H1 (cell line): ENCODE measurements at regions not wholly inside any gene's neighbourhood (a gene's known extent, or its start where the extent isn't known, plus 50 kb on each side); places are given as distances from the start of the nearest gene placed in this dataset.

Source experiments
- CTCF ChIA-PET: fragments of 300-600 bp; sonication (Branson Sonifier 250); formaldehyde crosslinking; loops from one replicate; lab custom pipeline; 2021; ENCODE audit not compliant: partially characterized antibody; lab: Charles Lee
- POLR2A ChIA-PET: fragments of 300-600 bp; sonication (Branson Sonifier 250); formaldehyde crosslinking; loops from one replicate; lab custom pipeline; 2021; ENCODE audit warnings: inconsistent platforms; ENCODE audit not compliant: partially characterized antibody; lab: Charles Lee
- DNase-seq, 2 experiments: peaks; one replicate each; pipeline versions ENCODE4 v3.0.0 to v3.0.0-alpha.2; 2010 to 2022; ENCODE audit warnings: low spot score in 2 of 2, low read depth in 1 of 2, mixed read lengths in 1 of 2
- FAIRE-seq: peaks from 2 replicates; lab custom pipeline; 2011; peaks lifted over from hg19 to GRCh38; lab: Jason Lieb, UNC
- H2AFZ ChIP-seq: 2 replicates; pipeline ENCODE4 v1.8.1; 2012; ENCODE audit warnings: low read length, inconsistent platforms
- H2AK5ac ChIP-seq: 2 replicates; pipeline ENCODE4 v1.6.1; 2013; ENCODE audit warnings: low read depth, low read length
- H2BK120ac ChIP-seq: replicated peaks from 2 replicates; pipeline ENCODE3; 2013; ENCODE audit warnings: low read depth, low read length, inconsistent platforms
- H2BK12ac ChIP-seq: 2 replicates; pipeline ENCODE4 v1.6.1; 2013; ENCODE audit warnings: low read depth, low read length
- H2BK15ac ChIP-seq: 2 replicates; pipeline ENCODE4 v1.6.1; 2013; ENCODE audit warnings: low read length
- H2BK20ac ChIP-seq: 2 replicates; pipeline ENCODE4 v1.6.1; 2013; ENCODE audit warnings: low read length
- H2BK5ac ChIP-seq: 2 replicates; pipeline ENCODE4 v1.6.1; 2013; ENCODE audit warnings: low read depth, low read length
- H3K14ac ChIP-seq: 2 replicates; pipeline ENCODE4 v1.6.1; 2013; ENCODE audit warnings: inconsistent platforms; ENCODE audit not compliant: insufficient read length
- H3K18ac ChIP-seq: 2 replicates; pipeline ENCODE4 v1.6.1; 2013; ENCODE audit warnings: low read length; ENCODE audit errors: extremely low read depth
- H3K23ac ChIP-seq: 2 replicates; pipeline ENCODE4 v1.6.1; 2013; ENCODE audit warnings: inconsistent platforms; ENCODE audit not compliant: insufficient read length
- H3K23me2 ChIP-seq: 2 replicates; pipeline ENCODE4 v1.6.1; 2013; ENCODE audit warnings: low read depth, low read length
- H3K27ac ChIP-seq: 2 replicates; pipeline ENCODE4 v1.6.1; 2011; ENCODE audit warnings: low read depth, low read length, inconsistent platforms
- H3K27me3 ChIP-seq, 4 experiments: replicated peaks in 1 of 4; 1 replicate in 1 of 4; 2 replicates in 3 of 4; pipeline versions ENCODE4 v1.6.1 to v1.8.1; 2011 to 2013; ENCODE audit warnings: low read length in 3 of 4, mild to moderate bottlenecking in 3 of 4, inconsistent platforms in 2 of 4, mixed read lengths in 2 of 4, moderate library complexity in 1 of 4; ENCODE audit not compliant: control insufficient read depth in 3 of 4, insufficient read depth in 3 of 4; ENCODE audit errors: extremely low read depth in 1 of 4
- H3K36me3 ChIP-seq, 4 experiments: 2 replicates each; pipeline versions ENCODE4 v1.6.1 to v1.8.1; 2011 to 2013; ENCODE audit warnings: mild to moderate bottlenecking in 4 of 4, low read length in 3 of 4, moderate library complexity in 2 of 4, control low read depth in 1 of 4, inconsistent platforms in 1 of 4; ENCODE audit not compliant: insufficient read depth in 4 of 4, control insufficient read depth in 2 of 4
- H3K4ac ChIP-seq: replicated peaks from 2 replicates; pipeline ENCODE3; 2013; ENCODE audit warnings: low read length, low read depth, mixed read lengths, inconsistent platforms; ENCODE audit not compliant: insufficient read length
- H3K4me1 ChIP-seq, 4 experiments: replicated peaks in 1 of 4; 1 replicate in 1 of 4; 2 replicates in 3 of 4; pipeline versions ENCODE4 v1.6.1 to v1.8.1; 2011 to 2013; ENCODE audit warnings: low read length in 3 of 4, inconsistent platforms in 2 of 4, mixed read lengths in 1 of 4; ENCODE audit not compliant: insufficient read depth in 4 of 4, control insufficient read depth in 3 of 4
- H3K4me2 ChIP-seq, 2 experiments: 2 replicates each; pipeline versions ENCODE4 v1.6.1 to v1.8.1; 2011 to 2013; ENCODE audit warnings: low read depth in 2 of 2, low read length in 2 of 2, control low read depth in 1 of 2, inconsistent platforms in 1 of 2, mild to moderate bottlenecking in 1 of 2; ENCODE audit not compliant: insufficient read depth in 1 of 2
- H3K4me3 ChIP-seq, 4 experiments: fragments of 200-600, 300-600 bp in 1 of 4; sonication (generic), shearing (Covaris generic), sonication (Bioruptor Twin) in 1 of 4; 2 replicates each; pipeline versions ENCODE4 v1.5.1 to v1.8.1; 2011 to 2016; ENCODE audit warnings: low read length in 4 of 4, low read depth in 3 of 4, control low read depth in 2 of 4, inconsistent platforms in 2 of 4, mild to moderate bottlenecking in 2 of 4, mixed read lengths in 1 of 4, moderate library complexity in 1 of 4; ENCODE audit not compliant: insufficient read depth in 2 of 4; ENCODE audit errors: extremely low read depth in 1 of 4
- H3K56ac ChIP-seq: replicated peaks from 2 replicates; pipeline ENCODE3; 2013; ENCODE audit warnings: low read depth, mild to moderate bottlenecking, mixed read lengths, low read length, inconsistent platforms; ENCODE audit not compliant: insufficient read length
- H3K79me1 ChIP-seq: 2 replicates; pipeline ENCODE4 v1.6.1; 2013; ENCODE audit warnings: low read depth, low read length, control low read depth
- H3K79me2 ChIP-seq, 2 experiments: 2 replicates each; pipeline versions ENCODE4 v1.6.1 to v1.8.1; 2012 to 2013; ENCODE audit warnings: low read length in 2 of 2, mild to moderate bottlenecking in 2 of 2, inconsistent platforms in 1 of 2; ENCODE audit not compliant: insufficient read depth in 2 of 2, control insufficient read depth in 1 of 2
- H3K9ac ChIP-seq, 4 experiments: replicated peaks in 1 of 4; 1 replicate in 1 of 4; 2 replicates in 3 of 4; pipeline versions ENCODE4 v1.6.1 to v1.8.1; 2011 to 2013; ENCODE audit warnings: low read depth in 3 of 4, low read length in 3 of 4, control low read depth in 2 of 4, mild to moderate bottlenecking in 2 of 4, moderate library complexity in 2 of 4, inconsistent platforms in 1 of 4; ENCODE audit errors: extremely low read depth in 1 of 4
- H3K9me3 ChIP-seq, 2 experiments: 2 replicates each; pipeline versions ENCODE4 v1.6.1 to v1.8.1; 2012 to 2013; ENCODE audit warnings: mild to moderate bottlenecking in 2 of 2, moderate library complexity in 2 of 2, control low read depth in 1 of 2, inconsistent platforms in 1 of 2, low read depth in 1 of 2, low read length in 1 of 2, mixed read lengths in 1 of 2; ENCODE audit not compliant: insufficient read depth in 2 of 2
- H4K20me1 ChIP-seq, 2 experiments: replicated peaks in 1 of 2; 2 replicates each; pipeline versions ENCODE3 to v1.8.1; 2011 to 2013; ENCODE audit warnings: inconsistent platforms in 2 of 2, low read length in 2 of 2, mild to moderate bottlenecking in 1 of 2; ENCODE audit not compliant: insufficient read depth in 2 of 2, control insufficient read depth in 1 of 2
- H4K5ac ChIP-seq: 2 replicates; pipeline ENCODE4 v1.6.1; 2013; ENCODE audit warnings: low read length, low read depth, mixed read lengths, inconsistent platforms; ENCODE audit not compliant: insufficient read length
- H4K8ac ChIP-seq: 2 replicates; pipeline ENCODE4 v1.8.0; 2013; ENCODE audit warnings: mild to moderate bottlenecking, moderate library complexity, low read length, inconsistent platforms; ENCODE audit not compliant: insufficient read depth; ENCODE audit errors: extremely low read depth
- H4K91ac ChIP-seq: replicated peaks from 2 replicates; pipeline ENCODE3; 2013; ENCODE audit warnings: low read length, mixed read lengths, inconsistent platforms; ENCODE audit not compliant: insufficient read length
- ATF3 ChIP-seq: IDR thresholded peaks from 2 replicates; pipeline ENCODE4 v1.6.1; 2011; ENCODE audit warnings: low read depth, mild to moderate bottlenecking, low read length; ENCODE audit not compliant: insufficient read depth
- E2F6 ChIP-seq: IDR thresholded peaks from 2 replicates; pipeline ENCODE4 v1.6.1; 2012; ENCODE audit warnings: inconsistent platforms
- EGR1 ChIP-seq: IDR thresholded peaks from 2 replicates; pipeline ENCODE4 v1.6.1; 2011; ENCODE audit warnings: low read depth, low read length, borderline replicate concordance
- EP300 ChIP-seq, 2 experiments: IDR thresholded peaks; 1 replicate in 1 of 2; 2 replicates in 1 of 2; pipeline ENCODE4 v1.6.1; 2011 to 2012; ENCODE audit warnings: low read depth in 2 of 2, low read length in 2 of 2, mild to moderate bottlenecking in 2 of 2, borderline replicate concordance in 1 of 2, inconsistent platforms in 1 of 2, moderate library complexity in 1 of 2
- FOSL1 ChIP-seq: IDR thresholded peaks from 2 replicates; pipeline ENCODE4 v1.6.1; 2011; ENCODE audit warnings: mild to moderate bottlenecking, low read depth, low read length, moderate library complexity; ENCODE audit not compliant: insufficient read depth
- JUN ChIP-seq: IDR thresholded peaks from 2 replicates; pipeline ENCODE4 v1.6.1; 2011; ENCODE audit warnings: low read depth, mild to moderate bottlenecking, improper control_type of control experiment, low read length
- KDM1A ChIP-seq: fragments of 200-600, 300-600 bp; sonication (generic); IDR thresholded peaks from 2 replicates; pipeline ENCODE4 v1.7.1; 2016; ENCODE audit warnings: mild to moderate bottlenecking, low read length, borderline replicate concordance
- NANOG ChIP-seq: IDR thresholded peaks from 2 replicates; pipeline ENCODE4 v1.6.1; 2011; ENCODE audit warnings: low read length, low read depth, mild to moderate bottlenecking, inconsistent platforms; ENCODE audit not compliant: insufficient read depth, poor library complexity, severe bottlenecking
- NRF1 ChIP-seq: IDR thresholded peaks from 2 replicates; pipeline ENCODE4 v1.6.1; 2011; ENCODE audit warnings: mild to moderate bottlenecking, low read depth, low read length, improper control_type of control experiment
- PHF8 ChIP-seq: fragments of 200-600 bp; sonication (generic); conservative IDR thresholded peaks from 2 replicates; pipeline ENCODE4 v1.7.1; 2012; ENCODE audit warnings: low read depth, mild to moderate bottlenecking, inconsistent platforms, low read length, moderate library complexity
- POLR2A ChIP-seq, 2 experiments: IDR thresholded peaks; 1 replicate in 1 of 2; 2 replicates in 1 of 2; pipeline ENCODE4 v1.6.1; 2011; ENCODE audit warnings: low read depth in 2 of 2, low read length in 2 of 2, mild to moderate bottlenecking in 2 of 2; ENCODE audit errors: control extremely low read depth in 1 of 2
- SIRT6 ChIP-seq: IDR thresholded peaks from one replicate; pipeline ENCODE4 v1.7.1; 2012; ENCODE audit warnings: low read length, inconsistent platforms
- TEAD4 ChIP-seq: IDR thresholded peaks from 2 replicates; pipeline ENCODE4 v1.6.1; 2012; ENCODE audit warnings: low read depth, low read length, inconsistent platforms, mixed read lengths
- ZNF274 ChIP-seq: IDR thresholded peaks from 2 replicates; pipeline ENCODE4 v1.7.0; 2012; ENCODE audit warnings: low read length, borderline replicate concordance; ENCODE audit errors: extremely low read depth
- WGBS, 2 experiments: shearing (Covaris generic) in 1 of 2; methylation state at CpG; one replicate each; pipeline versions ENCODE4 v1.1.6 to v1.1.7; 2013 to 2015; ENCODE audit warnings: low lambda C conversion rate in 2 of 2, mixed read lengths in 2 of 2, inconsistent platforms in 1 of 2, low coverage in 1 of 2, missing lambda C conversion rate in 1 of 2; ENCODE audit not compliant: insufficient replicate concordance in 2 of 2, insufficient coverage in 1 of 2, insufficient read length in 1 of 2; ENCODE audit errors: extremely low coverage in 1 of 2, missing lambda C conversion rate in 1 of 2; 5-methylcytosine and 5-hydroxymethylcytosine counted together

GRCh38 chr12:41956353-41956752 is 188.3 kb downstream of the GXYLT1 start:
- H3K36me3 ChIP-seq: no peaks in the 10 kb centered on the region
- H2AK5ac ChIP-seq: no peak overlapping the region
- H3K4me2 ChIP-seq: no peak overlapping the region
- no peak overlapping the region for H4K5ac ChIP-seq
- no peaks in the 10 kb centered on the region; the same call in 1 of the 2 replicates for H3K23me2 ChIP-seq
- no peak overlapping the region for H3K27ac ChIP-seq
- H2BK120ac ChIP-seq: no peak overlapping the region
- DNase-seq (no peak), FAIRE-seq (no peak)
- CTCF ChIA-PET: no interaction called here
- no peak overlapping the region for H3K9ac ChIP-seq
- H2BK20ac ChIP-seq: no peak overlapping the region
- H3K14ac ChIP-seq: no peak overlapping the region
- H2BK5ac ChIP-seq: no peak overlapping the region
- H2BK12ac ChIP-seq: no peak overlapping the region
- H3K4me1 ChIP-seq: no peaks in the 10 kb centered on the region
- H4K20me1 ChIP-seq: no peaks in the 10 kb centered on the region
- H3K9me3 ChIP-seq: no peaks in the 10 kb centered on the region; a peak in 1 of 4 replicates
- POLR2A ChIA-PET: no interaction called here
- H4K8ac ChIP-seq: no peak overlapping the region
- no peaks in the 10 kb centered on the region for H3K79me2 ChIP-seq
- H3K79me1 ChIP-seq: no peaks in the 10 kb centered on the region
- H4K91ac ChIP-seq: no peak overlapping the region
- no peak overlapping the region for H3K4ac ChIP-seq
- H2AFZ ChIP-seq: no peak overlapping the region
- no peak overlapping the region for H2BK15ac ChIP-seq
- no peak overlapping the region for H3K56ac ChIP-seq
- 85% methylated on average over 2 of the region's 2 CpGs; no CpG with 5 or more reads in 1 of the 2 experiments for WGBS, 2 experiments
- H3K18ac ChIP-seq: no peak overlapping the region
- H3K27me3 ChIP-seq: no peaks in the 10 kb centered on the region
- H3K23ac ChIP-seq: no peak overlapping the region
- H3K4me3 ChIP-seq: no peak overlapping the region
- TF ChIP-seq KDM1A (no peak), SIRT6 (no peak), NRF1 (no peak), ZNF274 (no peak), E2F6 (no peak), TEAD4 (no peak), POLR2A (IDR thresholded peaks at IDR 0.05; ENCODE audit: control extremely low read depth in 1 of 2, low read depth in 2 of 2, low read length in 2 of 2) (no peak), FOSL1 (no peak), NANOG (no peak), EP300 (IDR thresholded peaks at IDR 0.05; ENCODE audit: borderline replicate concordance in 1 of 2, low read depth in 2 of 2, low read length in 2 of 2) (no peak), PHF8 (no peak), ATF3 (no peak), EGR1 (no peak), JUN (no peak)
